ENCODE measurements at regions not wholly inside any gene's neighbourhood (a gene's known extent, or its start where the extent isn't known, plus 50 kb on each side); places are given as distances from the start of the nearest gene placed in this dataset.
"Not testable (repeated sequence)": the region's sequence is repeated elsewhere in the genome, so short reads cannot be mapped to it uniquely, and the experiment has no call there.

- no peak for DNase-seq (ENCODE audit: low read depth)
Observed at GRCh38 chr4:16450724-16451123, 224.5 kb upstream of the TAPT1 start.

GRCh38 chr4:16450031-16450430 is 223.8 kb upstream of the TAPT1 start:
- DNase-seq (ENCODE audit: low read depth), result no peak

GRCh38 chr4:16449406-16449805 is 223.1 kb upstream of the TAPT1 start:
- no peak for DNase-seq (ENCODE audit: low read depth)

- no peak for DNase-seq (ENCODE audit: low read depth)
Observed at GRCh38 chr4:16448241-16448840, 222.1 kb upstream of the TAPT1 start.

GRCh38 chr4:16443504-16444088 is 217.3 kb upstream of the TAPT1 start:
- DNase-seq (ENCODE audit: low read depth), result no peak

GRCh38 chr4:16442296-16442695 is 216.0 kb upstream of the TAPT1 start:
- no peak for DNase-seq (ENCODE audit: low read depth)

- DNase-seq (ENCODE audit: low read depth), result peak; percentile 75
Observed at GRCh38 chr4:16439768-16440167, 213.5 kb upstream of the TAPT1 start.

- no peak for DNase-seq (ENCODE audit: low read depth)
Observed at GRCh38 chr4:16438986-16439385, 212.7 kb upstream of the TAPT1 start.

- DNase-seq (ENCODE audit: low read depth), result no peak
Observed at GRCh38 chr4:16437836-16438235, 211.6 kb upstream of the TAPT1 start.

- DNase-seq (ENCODE audit: low read depth), result no peak
Observed at GRCh38 chr4:16431866-16432265, 205.6 kb upstream of the TAPT1 start.

- no peak for DNase-seq (ENCODE audit: low read depth)
Observed at GRCh38 chr4:16418814-16419213, 192.5 kb upstream of the TAPT1 start.

- no peak for DNase-seq (ENCODE audit: low read depth)
Observed at GRCh38 chr4:16417198-16417597, 190.9 kb upstream of the TAPT1 start.

- DNase-seq (ENCODE audit: low read depth), result no peak
Observed at GRCh38 chr4:16416601-16417000, 190.3 kb upstream of the TAPT1 start.

- no peak for DNase-seq (ENCODE audit: low read depth)
Observed at GRCh38 chr4:16415751-16416150, 189.5 kb upstream of the TAPT1 start.

GRCh38 chr4:16413814-16414555 is 187.7 kb upstream of the TAPT1 start:
- DNase-seq (ENCODE audit: low read depth), result no peak

GRCh38 chr4:16411501-16412085 is 185.3 kb upstream of the TAPT1 start:
- DNase-seq (ENCODE audit: low read depth), result no peak

GRCh38 chr4:16393216-16393615 is 166.9 kb upstream of the TAPT1 start:
- not testable (repeated sequence) for DNase-seq (ENCODE audit: low read depth)

- no peak for DNase-seq (ENCODE audit: low read depth)
Observed at GRCh38 chr4:16391196-16391595, 164.9 kb upstream of the TAPT1 start.

GRCh38 chr4:16387448-16387847 is 161.2 kb upstream of the TAPT1 start:
- no peak for DNase-seq (ENCODE audit: low read depth)

- DNase-seq (ENCODE audit: low read depth), result peak; percentile 55
Observed at GRCh38 chr4:16386711-16387320, 160.5 kb upstream of the TAPT1 start.

GRCh38 chr4:16384576-16384975 is 158.3 kb upstream of the TAPT1 start:
- DNase-seq (ENCODE audit: low read depth), result peak; percentile 51

- DNase-seq (ENCODE audit: low read depth), result no peak
Observed at GRCh38 chr4:16382571-16382970, 156.3 kb upstream of the TAPT1 start.
